ENCODE measurements at regions not wholly inside any gene's neighbourhood (a gene's known extent, or its start where the extent isn't known, plus 50 kb on each side); places are given as distances from the start of the nearest gene placed in this dataset.

GRCh38 chr11:110027627-110028371 lies 65.4 kb upstream of the ZC3H12C start (continued):
- TF ChIP-seq ZBED1 (IDR thresholded peaks at IDR 0.05; ENCODE audit: borderline replicate concordance): peak; percentile 51; the same call in 1 of the 2 replicates
- no peak for TF ChIP-seq SIN3A (IDR thresholded peaks at IDR 0.05; ENCODE audit: low read depth, low read length)
- peak; percentile 92 for TF ChIP-seq RELA (IDR thresholded peaks at IDR 0.05; ENCODE audit: borderline replicate concordance, partially characterized antibody)
- peak; percentile 84 for TF ChIP-seq GATAD2B (conservative IDR thresholded peaks at IDR 0.05; ENCODE audit: low read depth)
- TF ChIP-seq HDGF (IDR thresholded peaks at IDR 0.05): no peak
- TF ChIP-seq MLLT1 (IDR thresholded peaks at IDR 0.05): peak; percentile 95
- TF ChIP-seq BMI1 (IDR thresholded peaks at IDR 0.05; ENCODE audit: borderline replicate concordance): peak; percentile 79
- TF ChIP-seq SMAD5 (IDR thresholded peaks at IDR 0.05; ENCODE audit: low read depth): no peak
- peak; percentile 72 for TF ChIP-seq MEF2A (IDR thresholded peaks at IDR 0.05; ENCODE audit: insufficient read depth, low read depth, low read length)
- peak; percentile 83 for TF ChIP-seq ZNF24 (IDR thresholded peaks at IDR 0.05)
- no peak for TF ChIP-seq SUPT20H (IDR thresholded peaks at IDR 0.05; ENCODE audit: borderline replicate concordance, control insufficient read depth, low read depth, low read length)
- TF ChIP-seq ATF7 (IDR thresholded peaks at IDR 0.05; ENCODE audit: low read depth): peak; percentile 62
- peak; percentile 2; the same call in 1 of the 2 replicates for TF ChIP-seq SPI1 (IDR thresholded peaks at IDR 0.05; ENCODE audit: borderline replicate concordance, insufficient read depth, low read depth, low read length)
- peak; percentile 67 for TF ChIP-seq PKNOX1 (IDR thresholded peaks at IDR 0.05)
- peak; percentile 71; the same call in 1 of the 2 replicates for TF ChIP-seq TCF7 (IDR thresholded peaks at IDR 0.05; ENCODE audit: borderline replicate concordance)
- peak; percentile 87 for TF ChIP-seq FOXM1 (IDR thresholded peaks at IDR 0.05; ENCODE audit: low read depth, low read length)
- TF ChIP-seq POLR2AphosphoS5 (IDR thresholded peaks at IDR 0.05; ENCODE audit: low read length): peak; percentile 88
- no peak for TF ChIP-seq HDAC2 (IDR thresholded peaks at IDR 0.05)
- peak; percentile 35; the same call in 1 of the 2 replicates for TF ChIP-seq NR2F1 (conservative IDR thresholded peaks at IDR 0.05)
- TF ChIP-seq MTA2 (IDR thresholded peaks at IDR 0.05; ENCODE audit: low read depth): peak; percentile 95
- TF ChIP-seq SUZ12 (IDR thresholded peaks at IDR 0.05; ENCODE audit: unreplicated experiment): no peak
- TF ChIP-seq MYB (IDR thresholded peaks at IDR 0.05; ENCODE audit: borderline replicate concordance, low read depth, low read length): peak; percentile 50; the same call in 1 of the 2 replicates
- peak; percentile 73 to 86 for TF ChIP-seq BHLHE40 (IDR thresholded peaks at IDR 0.05; ENCODE audit: borderline replicate concordance in 1 of 2, low read depth in 2 of 2, low read length in 1 of 2)
- no peak for TF ChIP-seq CBX5 (IDR thresholded peaks at IDR 0.05; ENCODE audit: low read depth)
- peak; percentile 68 to 72 for TF ChIP-seq IKZF2 (IDR thresholded peaks at IDR 0.05)
- TF ChIP-seq ZBTB4 (CRISPR knock-in tag; IDR thresholded peaks at IDR 0.05): no peak
- no peak for TF ChIP-seq FOXK2 (IDR thresholded peaks at IDR 0.05)
- TF ChIP-seq GABPA (IDR thresholded peaks at IDR 0.05; ENCODE audit: low read depth): no peak
